Astrocyte of the cerebellum (primary cell): ENCODE measurements at regions not wholly inside any gene's neighbourhood (a gene's known extent, or its start where the extent isn't known, plus 50 kb on each side); places are given as distances from the start of the nearest gene placed in this dataset.

Experiments used
- DNase-seq: peaks from one replicate; pipeline ENCODE4 v3.0.0-alpha.2; 2011; ENCODE audit warnings: low read depth
- H3K4me3 ChIP-seq: 2 replicates; pipeline ENCODE4 v1.5.1; 2011; ENCODE audit warnings: mild to moderate bottlenecking, low read depth, low read length, moderate library complexity
- CTCF ChIP-seq: IDR thresholded peaks from 2 replicates; pipeline ENCODE4 v1.5.1; 2012; ENCODE audit warnings: low read length, low read depth, moderate library complexity, mild to moderate bottlenecking; ENCODE audit errors: missing control alignments
- in situ Hi-C: cut with HindIII; loops from 2 replicates; pipeline ENCODE4 v1.10.0; 2017; ENCODE audit warnings: low sequenced_read_pairs

GRCh38 chr20:48115502-48115901 lies 330.2 kb upstream of the SULF2 start:
- TF ChIP-seq CTCF, result no peak
- DNase-seq, result no peak
- in situ Hi-C loops, result no loop called here

GRCh38 chr20:48107560-48107959 lies 322.3 kb upstream of the SULF2 start:
- no peak overlapping the region for H3K4me3 ChIP-seq
- no peak for DNase-seq
- no peak for TF ChIP-seq CTCF
- in situ Hi-C loops, result no loop called here

More at GRCh38 chr20:48115502-48115901, 330.2 kb upstream of the SULF2 start:
- no peak overlapping the region for H3K4me3 ChIP-seq

- TF ChIP-seq CTCF, result no peak
- in situ Hi-C loops, result no loop called here
- DNase-seq, result no peak
- H3K4me3 ChIP-seq, result no peak overlapping the region
Observed at GRCh38 chr20:48106428-48106827, 321.1 kb upstream of the SULF2 start.

GRCh38 chr20:48105526-48105925 lies 320.2 kb upstream of the SULF2 start:
- in situ Hi-C loops, result no loop called here
- H3K4me3 ChIP-seq, result no peak overlapping the region
- no peak for TF ChIP-seq CTCF
- DNase-seq, result no peak

- H3K4me3 ChIP-seq, result no peak overlapping the region
- DNase-seq, result peak; percentile 34
- TF ChIP-seq CTCF, result no peak
- in situ Hi-C loops, result no loop called here
Observed at GRCh38 chr20:48102931-48103660, 317.8 kb upstream of the SULF2 start.

GRCh38 chr20:48102076-48102787 lies 317.0 kb upstream of the SULF2 start:
- H3K4me3 ChIP-seq, result no peak overlapping the region
- no peak for TF ChIP-seq CTCF
- no peak for DNase-seq
- in situ Hi-C loops, result no loop called here
